ENCODE measurements at regions not wholly inside any gene's neighbourhood (a gene's known extent, or its start where the extent isn't known, plus 50 kb on each side); places are given as distances from the start of the nearest gene placed in this dataset.

GRCh38 chr2:14511541-14511940, 121.0 kb upstream of the LRATD1 start:
- H3K36me3 ChIP-seq, result no peaks in the 10 kb centered on the region
- H3K9me3 ChIP-seq (ENCODE audit: low read depth), result no peaks in the 10 kb centered on the region
- TF ChIP-seq CTCF (IDR thresholded peaks at IDR 0.05; ENCODE audit: low read depth, low read length), result no peak
- DNase-seq (ENCODE audit: low read depth in 1 of 2, low spot score in 1 of 2), result no peak
- H3K27ac ChIP-seq, result no peak overlapping the region
- no peaks in the 10 kb centered on the region for H3K4me1 ChIP-seq (ENCODE audit: low read depth)
- no peaks in the 10 kb centered on the region for H3K27me3 ChIP-seq
- no peak overlapping the region for H3K4me3 ChIP-seq

- Histone ChIP-seq H3K27ac (no peak overlapping the region), H3K9me3 (ENCODE audit: low read depth) (no peaks in the 10 kb centered on the region), H3K27me3 (no peaks in the 10 kb centered on the region), H3K36me3 (no peaks in the 10 kb centered on the region), H3K4me3 (no peak overlapping the region), H3K4me1 (ENCODE audit: low read depth) (no peaks in the 10 kb centered on the region)
- no peak for TF ChIP-seq CTCF (IDR thresholded peaks at IDR 0.05; ENCODE audit: low read depth, low read length)
- no peak for DNase-seq (ENCODE audit: low read depth in 1 of 2, low spot score in 1 of 2)
These were observed 118.6 kb upstream of the LRATD1 start for GRCh38 chr2:14513903-14514302.

GRCh38 chr2:14516844-14517243, 115.7 kb upstream of the LRATD1 start:
- TF ChIP-seq CTCF (IDR thresholded peaks at IDR 0.05; ENCODE audit: low read depth, low read length), result no peak
- Histone ChIP-seq H3K9me3 (ENCODE audit: low read depth) (no peaks in the 10 kb centered on the region), H3K4me1 (ENCODE audit: low read depth) (no peaks in the 10 kb centered on the region), H3K4me3 (no peak overlapping the region), H3K36me3 (no peaks in the 10 kb centered on the region), H3K27me3 (no peaks in the 10 kb centered on the region), H3K27ac (no peak overlapping the region)
- DNase-seq (ENCODE audit: low read depth in 1 of 2, low spot score in 1 of 2), result no peak

- Histone ChIP-seq H3K4me3 (no peak overlapping the region), H3K27me3 (no peaks in the 10 kb centered on the region), H3K9me3 (ENCODE audit: low read depth) (no peaks in the 10 kb centered on the region), H3K4me1 (ENCODE audit: low read depth) (no peaks in the 10 kb centered on the region), H3K36me3 (no peaks in the 10 kb centered on the region), H3K27ac (no peak overlapping the region)
- TF ChIP-seq CTCF (IDR thresholded peaks at IDR 0.05; ENCODE audit: low read depth, low read length), result no peak
- no peak for DNase-seq (ENCODE audit: low read depth in 1 of 2, low spot score in 1 of 2)
These were observed 114.8 kb upstream of the LRATD1 start for GRCh38 chr2:14517731-14518130.

- DNase-seq (ENCODE audit: low read depth in 1 of 2, low spot score in 1 of 2), result no peak
- no peak for TF ChIP-seq CTCF (IDR thresholded peaks at IDR 0.05; ENCODE audit: low read depth, low read length)
- Histone ChIP-seq H3K9me3 (ENCODE audit: low read depth) (no peaks in the 10 kb centered on the region), H3K27ac (no peak overlapping the region), H3K4me3 (no peak overlapping the region), H3K4me1 (ENCODE audit: low read depth) (no peaks in the 10 kb centered on the region), H3K27me3 (no peaks in the 10 kb centered on the region), H3K36me3 (no peaks in the 10 kb centered on the region)
These were observed 112.1 kb upstream of the LRATD1 start for GRCh38 chr2:14520385-14520945.

Measured in cardiac muscle cell (in vitro differentiated cells and primary cell).